ENCODE measurements at regions not wholly inside any gene's neighbourhood (a gene's known extent, or its start where the extent isn't known, plus 50 kb on each side); places are given as distances from the start of the nearest gene placed in this dataset.
A peak's percentile ranks its signal among the peaks of the same experiment; 100 is the strongest.

- Histone ChIP-seq H3K27ac (no peak overlapping the region), H3K4me1 (ENCODE audit: low read depth) (no peaks in the 10 kb centered on the region), H3K4me3 (no peak overlapping the region), H3K27me3 (no peaks in the 10 kb centered on the region), H3K36me3 (no peaks in the 10 kb centered on the region), H3K9me3 (ENCODE audit: low read depth) (no peaks in the 10 kb centered on the region)
- TF ChIP-seq, protein P1, sequence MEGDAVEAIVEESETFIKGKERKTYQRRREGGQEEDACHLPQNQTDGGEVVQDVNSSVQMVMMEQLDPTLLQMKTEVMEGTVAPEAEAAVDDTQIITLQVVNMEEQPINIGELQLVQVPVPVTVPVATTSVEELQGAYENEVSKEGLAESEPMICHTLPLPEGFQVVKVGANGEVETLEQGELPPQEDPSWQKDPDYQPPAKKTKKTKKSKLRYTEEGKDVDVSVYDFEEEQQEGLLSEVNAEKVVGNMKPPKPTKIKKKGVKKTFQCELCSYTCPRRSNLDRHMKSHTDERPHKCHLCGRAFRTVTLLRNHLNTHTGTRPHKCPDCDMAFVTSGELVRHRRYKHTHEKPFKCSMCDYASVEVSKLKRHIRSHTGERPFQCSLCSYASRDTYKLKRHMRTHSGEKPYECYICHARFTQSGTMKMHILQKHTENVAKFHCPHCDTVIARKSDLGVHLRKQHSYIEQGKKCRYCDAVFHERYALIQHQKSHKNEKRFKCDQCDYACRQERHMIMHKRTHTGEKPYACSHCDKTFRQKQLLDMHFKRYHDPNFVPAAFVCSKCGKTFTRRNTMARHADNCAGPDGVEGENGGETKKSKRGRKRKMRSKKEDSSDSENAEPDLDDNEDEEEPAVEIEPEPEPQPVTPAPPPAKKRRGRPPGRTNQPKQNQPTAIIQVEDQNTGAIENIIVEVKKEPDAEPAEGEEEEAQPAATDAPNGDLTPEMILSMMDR (IDR thresholded peaks at IDR 0.05; ENCODE audit: low read depth, low read length) = peak; percentile 33
- DNase-seq (ENCODE audit: low read depth in 1 of 2, low spot score in 1 of 2) = peak in 1 of 2 donors; percentile 40
Observed at GRCh38 chr10:78852466-78853240, 216.1 kb upstream of the ZMIZ1 start.

DNA sequence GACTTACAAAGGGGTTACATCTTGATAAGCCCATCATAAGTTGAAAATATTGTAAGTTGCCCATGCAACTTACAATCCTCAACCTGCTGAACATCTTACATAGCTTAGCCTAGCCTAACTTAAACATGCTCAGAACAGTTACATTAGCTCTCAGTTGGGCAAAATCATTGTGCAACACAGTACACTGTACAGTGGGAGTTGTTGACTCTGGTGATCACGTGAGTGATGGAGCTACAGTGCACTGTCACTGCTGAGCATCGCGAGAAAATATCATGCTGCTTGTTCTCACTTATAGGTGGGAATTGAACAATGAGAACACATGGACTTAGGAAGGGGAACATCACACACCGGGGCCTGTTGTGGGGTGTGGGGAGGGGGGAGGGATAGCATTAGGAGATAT, 214.9 kb upstream of the ZMIZ1 start:
- TF ChIP-seq, protein P1 (IDR thresholded peaks at IDR 0.05; ENCODE audit: low read depth, low read length) = no peak
- Histone ChIP-seq H3K9me3 (ENCODE audit: low read depth) (no peaks in the 10 kb centered on the region), H3K4me1 (ENCODE audit: low read depth) (no peaks in the 10 kb centered on the region), H3K36me3 (no peaks in the 10 kb centered on the region), H3K27me3 (no peaks in the 10 kb centered on the region), H3K27ac (no peak overlapping the region), H3K4me3 (no peak overlapping the region)
- DNase-seq (ENCODE audit: low read depth in 1 of 2, low spot score in 1 of 2) = no peak

GRCh38 chr10:78856421-78856820, 212.3 kb upstream of the ZMIZ1 start:
- Histone ChIP-seq H3K4me3 (no peak overlapping the region), H3K27me3 (no peaks in the 10 kb centered on the region), H3K27ac (no peak overlapping the region), H3K4me1 (ENCODE audit: low read depth) (no peaks in the 10 kb centered on the region), H3K36me3 (no peaks in the 10 kb centered on the region), H3K9me3 (ENCODE audit: low read depth) (no peaks in the 10 kb centered on the region)
- DNase-seq (ENCODE audit: low read depth in 1 of 2, low spot score in 1 of 2) = peak in 1 of 2 donors; percentile 35
- TF ChIP-seq, protein P1 (IDR thresholded peaks at IDR 0.05; ENCODE audit: low read depth, low read length) = no peak

GRCh38 chr10:78857193-78857592, 211.6 kb upstream of the ZMIZ1 start:
- H3K9me3 ChIP-seq (ENCODE audit: low read depth) = no peaks in the 10 kb centered on the region
- no peaks in the 10 kb centered on the region for H3K27me3 ChIP-seq
- H3K4me3 ChIP-seq = no peak overlapping the region
- no peaks in the 10 kb centered on the region for H3K4me1 ChIP-seq (ENCODE audit: low read depth)
- no peak for DNase-seq (ENCODE audit: low read depth in 1 of 2, low spot score in 1 of 2)
- H3K36me3 ChIP-seq = no peaks in the 10 kb centered on the region
- H3K27ac ChIP-seq = no peak overlapping the region
- TF ChIP-seq, protein P1 (IDR thresholded peaks at IDR 0.05; ENCODE audit: low read depth, low read length) = no peak

DNA sequence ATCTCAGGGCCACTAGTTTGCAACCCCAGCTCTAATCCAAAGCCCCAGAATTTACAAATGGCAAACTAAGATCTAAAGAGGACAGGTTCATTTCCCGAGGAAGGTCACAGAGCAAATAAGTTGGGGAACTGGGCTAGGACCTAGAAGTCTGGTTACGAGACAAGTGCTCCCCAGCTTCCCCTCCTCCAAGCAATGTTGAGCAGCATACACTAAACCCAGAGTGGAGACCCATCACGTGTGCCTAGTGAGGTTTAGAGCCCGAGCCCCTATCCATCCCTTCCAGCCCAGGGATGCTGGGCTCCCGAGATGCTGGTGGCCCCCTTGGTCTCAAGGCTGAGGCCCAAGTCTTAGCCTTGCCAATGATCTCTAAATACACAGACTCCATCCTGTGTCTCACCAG, 209.5 kb upstream of the ZMIZ1 start:
- Histone ChIP-seq H3K4me1 (ENCODE audit: low read depth) (no peaks in the 10 kb centered on the region), H3K27me3 (no peaks in the 10 kb centered on the region), H3K4me3 (no peak overlapping the region), H3K9me3 (ENCODE audit: low read depth) (no peaks in the 10 kb centered on the region), H3K27ac (no peak overlapping the region), H3K36me3 (no peaks in the 10 kb centered on the region)
- no peak for DNase-seq (ENCODE audit: low read depth in 1 of 2, low spot score in 1 of 2)
- TF ChIP-seq, protein P1 (IDR thresholded peaks at IDR 0.05; ENCODE audit: low read depth, low read length) = no peak

All from cardiac muscle cell (in vitro differentiated cells and primary cell).